ENCODE measurements at regions not wholly inside any gene's neighbourhood (a gene's known extent, or its start where the extent isn't known, plus 50 kb on each side); places are given as distances from the start of the nearest gene placed in this dataset.
"Not testable (repeated sequence)": the region's sequence is repeated elsewhere in the genome, so short reads cannot be mapped to it uniquely, and the experiment has no call there.

DNA sequence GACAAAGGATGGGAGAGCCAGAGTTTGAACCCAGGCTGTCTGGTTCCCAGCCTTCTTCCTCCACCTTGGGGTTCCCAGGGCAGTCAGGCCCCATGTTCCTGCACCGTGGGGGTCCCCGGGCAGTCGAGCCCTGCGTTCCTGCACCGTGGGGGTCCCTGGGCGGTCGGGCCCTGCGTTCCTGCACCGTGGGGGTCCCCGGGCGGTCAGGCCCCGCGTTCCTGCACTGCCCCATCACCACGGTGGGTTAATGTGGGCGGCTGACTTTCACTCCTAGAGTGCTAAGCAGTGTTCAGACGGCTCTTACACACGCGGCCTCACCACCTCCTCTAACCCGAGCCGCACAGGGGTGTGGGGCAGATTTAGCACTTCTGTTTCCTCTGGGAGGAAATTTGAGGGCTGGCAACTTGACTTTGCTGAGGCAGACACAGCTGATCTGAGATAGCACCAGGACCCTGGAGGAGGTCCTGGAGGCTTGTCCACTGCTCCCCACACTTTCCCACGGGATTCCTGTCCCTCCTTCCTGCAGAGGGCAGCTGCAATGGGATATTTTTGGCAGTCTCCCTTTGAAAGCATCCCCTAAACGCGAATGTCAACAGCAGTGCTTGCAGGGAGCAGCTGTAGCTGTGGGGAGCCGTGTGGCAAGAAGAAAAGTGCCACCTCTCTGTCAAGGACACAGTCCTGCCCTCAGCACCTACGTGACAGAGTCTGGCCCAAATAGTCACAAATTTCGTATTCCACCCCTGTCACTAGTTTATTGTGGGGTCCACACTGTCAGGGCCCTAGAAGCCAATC lies 239.4 kb downstream of the TEX29 start:
- no peak for DNase-seq

DNA sequence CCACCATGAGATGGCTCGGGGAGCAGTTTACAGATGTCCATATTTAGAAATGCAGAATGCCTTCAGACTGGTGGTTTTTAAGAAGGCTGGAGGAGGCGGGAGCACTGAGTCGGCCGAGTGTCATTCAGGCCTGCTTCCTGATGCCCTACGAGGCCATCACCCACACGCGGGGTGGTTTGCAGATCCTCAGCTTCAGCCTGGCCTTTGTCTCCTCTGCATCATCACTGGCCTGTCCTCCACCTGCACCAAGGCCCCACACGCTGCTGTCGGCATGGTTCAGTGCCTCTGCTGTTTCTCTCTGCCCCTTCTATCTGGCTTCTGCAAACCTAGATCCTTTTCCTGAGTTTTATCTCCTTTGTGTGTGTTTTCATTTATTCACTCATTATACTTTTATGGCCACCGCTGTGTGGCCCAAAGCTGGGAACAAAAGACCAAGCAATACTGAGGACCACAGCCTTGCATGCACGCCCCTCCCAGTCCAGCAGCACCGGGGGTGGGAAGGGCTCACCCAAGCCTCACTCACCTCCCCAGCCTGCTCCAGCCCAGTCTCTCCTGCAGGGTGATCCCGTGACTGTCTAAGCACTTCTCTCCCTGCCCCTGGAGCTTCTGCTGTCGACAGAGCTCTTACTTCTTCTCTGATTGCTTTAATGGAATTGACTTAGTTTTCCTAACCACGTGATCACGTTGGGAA lies 240.8 kb downstream of the TEX29 start:
- no peak for DNase-seq

DNA sequence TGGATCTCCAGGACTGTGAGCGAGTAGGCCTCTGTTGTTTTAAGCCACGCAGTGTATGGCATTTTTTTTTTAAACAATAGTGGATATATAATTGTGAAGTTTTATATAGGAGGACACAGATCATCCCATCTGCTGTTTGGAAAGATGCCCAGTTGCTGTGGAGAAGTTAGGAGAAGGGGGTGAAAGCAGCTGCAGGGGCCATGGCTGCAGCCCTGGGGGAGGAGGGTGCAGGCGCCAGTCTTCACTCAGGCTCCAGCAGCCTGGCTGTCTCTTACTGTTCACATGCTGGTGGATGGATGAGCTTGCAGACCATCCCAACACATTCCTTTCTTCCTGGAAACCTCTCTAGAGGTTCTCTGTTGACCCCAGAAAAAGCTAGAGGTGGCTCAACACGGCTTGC lies 242.3 kb downstream of the TEX29 start:
- no peak for DNase-seq

DNA sequence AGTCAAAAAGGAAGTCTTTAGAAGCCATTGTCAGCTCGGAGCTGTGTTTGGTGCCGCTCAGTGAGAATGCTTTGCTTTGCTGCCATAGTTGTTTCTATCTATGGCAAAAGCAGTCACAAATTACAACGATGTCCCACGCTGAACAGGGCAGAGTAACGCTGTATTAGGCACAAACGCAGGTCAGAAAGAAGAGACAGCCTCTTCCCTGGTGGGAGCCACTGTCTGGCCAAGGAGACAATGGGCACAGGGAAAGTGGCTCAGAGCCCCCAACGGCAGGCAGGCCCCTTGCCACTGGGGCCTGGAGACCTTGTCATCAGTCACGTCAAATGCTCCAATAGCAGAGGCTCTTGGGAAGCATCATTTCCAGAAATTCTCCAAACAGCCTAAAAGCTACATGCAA lies 244.2 kb downstream of the TEX29 start:
- DNase-seq = no peak

DNA sequence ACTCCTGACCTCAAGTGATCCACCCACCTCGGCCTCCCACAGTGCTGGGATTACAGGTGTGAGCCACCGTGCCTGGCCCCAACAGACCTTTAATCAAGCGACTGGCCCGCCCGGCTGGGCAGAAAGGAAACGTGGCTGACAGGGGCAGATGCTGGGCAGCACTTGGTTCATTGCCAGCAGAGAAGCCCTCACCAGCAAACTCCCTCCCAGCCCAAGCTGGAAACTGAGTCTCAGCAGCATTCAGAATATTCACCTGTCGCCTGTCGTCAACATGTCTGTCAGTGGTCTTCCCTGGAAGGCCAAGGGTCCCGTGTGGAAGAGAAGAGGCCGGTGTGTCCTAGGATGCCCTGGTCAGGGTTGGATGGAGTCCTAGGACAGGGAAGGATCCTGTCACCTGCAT lies 245.0 kb downstream of the TEX29 start:
- DNase-seq = no peak

DNA sequence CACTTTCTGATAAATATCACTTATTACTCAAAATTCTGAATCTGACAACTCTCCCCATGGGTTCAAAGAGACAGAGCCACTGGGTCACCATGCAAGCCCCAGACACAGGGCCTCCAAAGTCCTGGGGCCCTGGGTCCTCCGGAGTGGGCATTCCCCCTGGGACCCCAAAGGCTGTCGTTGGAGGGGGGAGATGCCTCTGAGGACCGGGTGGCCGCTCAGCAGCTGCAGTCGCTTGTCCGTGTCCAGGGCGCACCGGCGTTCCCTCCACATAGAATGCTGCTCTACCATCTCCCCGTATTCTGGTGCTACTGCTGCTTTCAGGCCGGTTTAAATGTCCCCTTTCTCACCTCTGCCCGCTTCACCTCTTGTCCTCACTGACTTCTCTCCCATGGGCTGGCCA lies 246.1 kb downstream of the TEX29 start:
- no peak for DNase-seq

DNA sequence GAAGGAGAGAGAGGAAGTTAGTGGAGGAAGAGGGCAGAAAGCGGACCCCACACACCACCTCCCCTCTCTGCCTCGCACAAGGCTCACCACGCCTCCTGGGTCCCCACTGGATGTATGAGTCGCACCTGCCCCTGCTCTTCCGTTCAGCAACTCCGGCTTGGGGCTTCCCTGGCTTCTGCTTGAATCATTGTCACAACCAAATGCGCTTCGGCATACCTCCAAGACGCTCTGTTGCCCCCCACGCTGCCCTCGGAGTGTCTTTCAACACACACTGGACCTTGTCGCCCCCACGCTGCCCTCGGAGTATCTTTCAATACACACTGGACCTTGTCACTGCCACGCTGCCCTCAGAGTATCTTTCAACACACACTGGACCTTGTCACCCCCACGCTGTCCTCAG lies 247.2 kb downstream of the TEX29 start:
- DNase-seq = no peak

DNA sequence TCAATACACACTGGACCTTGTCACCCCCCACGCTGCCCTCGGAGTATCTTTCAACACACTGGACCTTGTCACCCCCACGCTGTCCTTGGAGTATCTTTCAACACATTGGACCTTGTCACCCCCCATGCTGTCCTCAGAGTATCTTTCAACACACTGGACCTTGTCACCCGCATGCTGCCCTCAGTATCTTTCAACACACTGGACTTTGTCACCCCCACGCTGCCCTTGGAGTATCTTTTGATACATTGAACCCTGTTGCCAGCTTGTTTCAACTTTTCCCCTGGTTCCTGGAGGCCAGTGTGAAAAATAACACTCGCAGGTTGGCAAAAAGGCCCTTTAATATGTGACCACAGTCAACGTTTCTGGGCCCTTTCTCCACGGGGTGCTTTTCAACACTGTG lies 247.8 kb downstream of the TEX29 start:
- DNase-seq = no peak

DNA sequence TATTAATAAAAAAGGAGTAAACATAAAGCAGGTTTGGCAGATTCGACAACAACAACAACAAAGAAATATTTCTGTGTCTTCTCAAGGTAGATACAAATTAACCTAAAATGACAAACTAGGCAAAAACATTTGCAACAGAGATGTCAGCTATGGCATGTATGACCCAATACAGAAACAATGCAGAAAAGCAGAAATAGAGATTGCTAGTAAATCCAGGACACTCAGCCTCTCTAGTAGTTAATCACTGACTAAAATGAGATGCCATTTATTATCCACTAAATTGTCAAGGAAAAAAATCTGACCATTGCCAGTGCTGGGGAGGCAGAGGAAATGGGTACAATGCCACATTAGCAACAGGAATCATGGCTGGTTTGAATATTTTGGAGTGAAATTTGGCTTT lies 250.5 kb downstream of the TEX29 start:
- no peak for DNase-seq

DNA sequence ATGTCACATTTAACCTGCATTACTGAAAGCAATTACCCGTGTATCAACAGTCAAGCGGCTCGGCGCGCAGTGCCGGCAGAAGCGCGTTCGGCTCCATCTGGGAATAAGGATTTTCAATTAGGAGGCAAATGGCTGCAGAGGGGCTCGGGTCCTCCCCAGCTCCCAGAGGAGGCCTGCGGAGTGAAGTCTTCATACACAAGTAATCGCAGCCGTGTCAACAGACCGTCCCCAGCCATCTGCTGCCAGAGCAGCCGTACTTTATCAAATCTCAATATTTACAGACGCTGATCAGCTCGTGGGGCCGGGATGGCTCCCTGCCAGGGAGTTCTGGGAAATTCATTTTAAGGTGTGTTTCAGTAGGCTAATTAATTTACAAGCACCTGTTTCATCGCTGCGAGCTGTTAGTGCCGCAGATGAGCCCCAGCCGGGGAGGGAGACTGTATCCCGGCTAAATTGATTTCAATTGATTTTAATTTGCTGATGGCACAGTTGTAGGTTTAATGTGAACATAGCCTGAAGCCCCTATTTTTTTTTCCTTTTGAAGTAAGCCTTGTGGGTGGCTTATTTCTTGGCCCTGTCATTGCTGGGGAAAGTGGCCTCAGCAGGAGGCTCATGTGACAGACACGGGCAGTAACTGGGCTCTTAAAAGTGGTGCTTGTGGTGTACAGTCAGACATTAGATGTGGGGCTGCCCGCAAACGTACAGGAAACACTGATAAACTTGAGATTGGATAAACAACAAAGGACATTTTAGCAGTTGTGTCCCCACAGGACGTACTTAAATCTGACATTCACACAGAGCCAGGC lies 252.7 kb downstream of the TEX29 start:
- no peak for DNase-seq

DNA sequence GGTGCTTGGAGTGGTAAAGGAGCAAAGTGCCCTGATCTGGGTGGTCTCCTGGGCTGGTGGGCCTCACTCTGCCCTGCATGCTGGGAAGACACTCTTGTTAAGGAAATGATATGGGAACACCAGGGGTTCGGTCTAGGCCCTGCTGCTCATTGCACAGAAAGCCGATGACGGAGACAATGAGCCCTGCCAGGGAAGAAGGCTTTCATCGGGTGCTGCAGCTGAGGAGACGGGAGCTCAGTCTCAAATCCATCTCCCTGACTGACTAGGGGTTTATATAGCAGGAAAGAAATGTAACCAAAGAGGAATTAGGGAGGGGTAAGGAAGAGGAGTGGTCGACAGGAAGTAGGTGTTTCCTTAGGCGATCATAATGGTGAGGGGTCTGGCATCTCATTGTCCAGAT lies 253.4 kb downstream of the TEX29 start:
- DNase-seq = no peak

DNA sequence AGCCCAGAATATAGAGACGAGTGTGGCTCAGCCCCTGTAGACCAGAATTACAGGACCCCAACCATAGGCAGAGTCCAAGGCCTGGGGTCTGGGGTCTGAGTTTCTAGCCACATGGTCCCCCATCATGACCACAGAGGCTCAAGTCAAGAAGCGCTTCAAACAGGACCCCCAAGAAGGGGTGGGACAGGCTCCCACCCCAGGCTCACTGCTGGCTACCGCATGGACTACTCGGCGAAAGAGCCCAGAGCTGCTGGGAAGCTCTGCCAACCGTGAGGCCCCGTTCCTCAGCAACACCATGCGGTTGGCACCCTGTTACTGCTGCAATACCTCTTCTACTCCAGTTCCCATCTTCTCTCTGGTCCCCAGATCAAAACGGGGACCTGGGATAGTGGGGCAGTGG lies 254.8 kb downstream of the TEX29 start:
- no peak for DNase-seq

DNA sequence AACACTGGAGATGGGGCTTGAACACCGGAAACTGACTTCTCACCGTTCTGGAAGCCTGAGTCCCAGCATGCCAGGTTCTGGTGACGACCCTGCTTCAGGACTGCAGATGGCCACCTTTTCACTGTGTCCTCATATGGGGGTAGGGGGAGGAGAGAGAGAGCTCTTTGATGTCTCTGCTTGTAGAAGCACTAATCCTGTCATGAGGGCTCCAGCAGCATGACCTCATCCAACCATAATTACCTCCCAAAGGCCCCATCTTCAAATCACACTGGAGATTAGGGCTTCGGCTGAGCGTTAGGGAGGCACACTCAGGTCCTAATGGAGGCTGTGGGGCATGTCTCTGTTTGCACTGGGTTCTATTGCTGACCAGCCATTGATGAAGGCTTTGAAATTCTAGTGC lies 255.3 kb downstream of the TEX29 start:
- no peak for DNase-seq

DNA sequence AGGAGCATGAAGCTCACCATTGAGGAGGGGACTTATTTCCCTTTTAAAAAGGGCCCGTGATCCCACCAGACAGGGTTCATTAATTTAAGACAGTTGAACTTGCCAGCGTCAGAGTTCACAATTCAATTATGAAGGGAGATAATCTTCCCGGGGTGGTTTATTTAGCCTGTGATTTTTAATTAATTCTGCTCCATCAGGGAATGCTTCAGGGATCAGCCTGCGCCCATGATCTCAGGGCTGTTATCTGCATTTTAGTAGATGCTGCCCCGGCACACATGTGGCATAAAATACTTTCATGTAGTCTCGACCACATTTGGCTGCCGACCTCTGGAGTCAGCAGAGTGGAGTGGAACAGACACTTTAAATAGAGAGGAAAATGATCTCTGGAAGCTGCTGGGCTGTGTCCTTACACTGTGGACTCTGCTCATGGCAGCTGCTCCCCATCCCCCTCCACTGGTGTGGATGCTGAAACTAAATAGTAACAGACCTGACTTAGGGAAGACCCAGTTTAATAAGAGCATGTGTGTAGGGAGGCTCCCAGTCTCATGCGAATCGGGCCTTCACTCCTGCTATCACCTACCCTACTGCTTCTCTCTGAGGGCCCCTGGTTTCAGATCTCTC lies 256.9 kb downstream of the TEX29 start:
- no peak for DNase-seq

DNA sequence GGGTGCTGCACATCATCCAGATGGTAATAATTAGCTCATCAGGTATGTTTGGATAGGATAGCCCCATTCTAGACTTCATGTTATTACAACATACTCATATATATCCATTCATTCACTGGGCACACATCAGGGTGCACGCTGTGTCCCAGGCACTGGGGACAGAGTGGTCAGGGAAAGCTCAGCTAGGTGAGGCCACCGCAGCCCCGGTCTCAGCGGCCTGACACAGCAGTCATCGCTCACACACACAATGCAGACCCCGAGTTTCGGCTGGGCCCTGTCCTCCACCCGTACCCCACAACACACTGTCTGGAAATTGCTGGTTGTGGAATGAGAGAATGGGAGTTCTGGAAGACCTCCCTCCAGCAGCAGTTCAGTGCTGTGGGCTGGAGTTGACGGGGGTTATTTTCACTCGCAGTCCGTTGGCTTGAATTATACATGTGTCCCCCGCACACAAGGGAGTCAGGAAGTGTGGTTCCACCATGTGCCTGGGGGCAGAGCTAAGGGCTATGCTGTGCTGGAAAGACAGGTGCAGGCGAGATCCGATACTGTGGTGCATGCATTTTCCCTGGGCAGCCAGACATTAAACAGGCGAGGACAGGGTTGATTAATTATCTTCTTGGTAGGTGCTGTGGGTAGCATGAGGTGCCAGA lies 257.6 kb downstream of the TEX29 start:
- DNase-seq = no peak

DNA sequence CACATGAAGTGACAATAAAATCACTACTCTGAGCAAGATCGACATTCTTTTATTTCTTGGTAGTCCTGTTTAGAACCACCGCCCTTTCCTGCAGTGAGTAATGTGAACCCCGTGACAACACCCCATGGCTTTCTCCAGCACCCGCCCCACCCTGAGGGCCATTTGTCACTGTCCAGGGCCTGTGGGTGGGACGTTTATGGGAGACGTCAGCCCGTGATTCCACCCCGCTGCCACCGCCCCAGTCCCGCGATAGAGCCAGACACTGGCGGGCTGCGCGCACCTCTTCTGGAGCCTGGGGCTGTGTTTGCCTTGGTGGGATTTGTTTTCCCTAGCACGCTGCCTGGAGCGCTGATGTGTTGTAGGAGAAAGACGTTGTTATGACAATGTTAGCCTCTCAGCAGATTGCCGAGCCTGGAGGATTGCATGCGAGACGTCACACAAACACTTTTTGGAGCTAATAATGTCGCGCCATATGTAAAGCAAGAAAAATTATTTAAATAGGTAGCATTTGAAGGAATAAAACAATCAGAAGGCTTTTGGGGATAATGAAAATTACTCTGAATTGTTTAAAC lies 263.7 kb downstream of the TEX29 start:
- no peak for DNase-seq

DNA sequence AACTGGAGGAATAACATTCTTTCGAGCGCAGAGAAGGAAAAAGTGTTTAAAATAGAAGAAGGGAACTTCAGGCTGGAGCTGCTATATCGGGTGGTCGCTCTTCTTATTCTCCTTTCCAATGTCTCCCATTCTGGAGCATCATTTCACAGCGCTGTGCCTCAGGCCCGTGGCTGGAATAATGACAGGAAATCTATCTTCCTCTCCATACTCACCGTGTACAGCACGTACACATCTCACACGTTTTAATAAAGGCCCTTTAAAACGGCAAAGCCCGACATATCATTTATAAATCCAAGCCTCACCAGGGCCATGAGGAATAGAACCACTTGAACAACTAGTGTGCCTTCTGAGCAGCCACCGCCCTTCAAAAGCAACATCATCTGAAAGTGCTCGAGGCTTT lies 264.4 kb downstream of the TEX29 start:
- no peak for DNase-seq

DNA sequence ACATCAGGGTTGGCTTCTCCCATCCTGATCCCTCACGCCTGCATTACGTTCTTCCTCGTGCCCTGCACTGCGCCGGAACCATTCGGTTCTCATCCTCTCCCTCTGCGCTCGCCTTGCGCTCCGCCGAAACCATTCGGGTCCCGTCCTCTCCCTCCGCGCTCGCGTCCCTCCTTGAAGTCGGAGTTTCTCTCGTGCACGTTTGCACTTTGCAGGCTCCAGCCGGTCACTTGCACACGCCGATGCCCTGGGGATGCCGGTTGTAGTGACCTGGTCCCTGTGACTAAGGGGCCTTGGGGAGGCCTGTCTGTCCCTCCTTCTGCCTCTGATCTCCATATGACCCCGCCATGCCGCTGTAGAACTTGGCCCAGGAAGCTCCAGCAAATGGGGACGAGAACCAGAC lies 265.8 kb downstream of the TEX29 start:
- DNase-seq = no peak

DNA sequence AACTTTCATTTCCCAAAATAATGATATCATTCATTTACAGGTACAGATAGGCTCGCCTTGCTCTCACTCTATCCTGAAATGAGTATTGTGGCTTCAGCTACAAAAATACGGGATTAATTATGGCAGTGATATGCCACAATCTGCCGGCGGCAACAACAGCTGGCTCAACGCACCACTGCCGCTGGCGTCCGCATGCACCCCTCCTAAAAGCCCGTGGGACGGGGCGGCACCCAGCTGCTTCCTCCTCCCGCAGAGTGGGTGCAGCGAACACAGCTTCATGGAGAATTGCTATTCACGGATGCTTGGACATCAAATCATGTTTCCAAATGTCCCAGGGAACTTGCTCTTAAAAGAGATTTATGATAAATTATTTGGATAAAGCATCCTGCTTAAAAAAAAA lies 266.8 kb downstream of the TEX29 start:
- no peak for DNase-seq

DNA sequence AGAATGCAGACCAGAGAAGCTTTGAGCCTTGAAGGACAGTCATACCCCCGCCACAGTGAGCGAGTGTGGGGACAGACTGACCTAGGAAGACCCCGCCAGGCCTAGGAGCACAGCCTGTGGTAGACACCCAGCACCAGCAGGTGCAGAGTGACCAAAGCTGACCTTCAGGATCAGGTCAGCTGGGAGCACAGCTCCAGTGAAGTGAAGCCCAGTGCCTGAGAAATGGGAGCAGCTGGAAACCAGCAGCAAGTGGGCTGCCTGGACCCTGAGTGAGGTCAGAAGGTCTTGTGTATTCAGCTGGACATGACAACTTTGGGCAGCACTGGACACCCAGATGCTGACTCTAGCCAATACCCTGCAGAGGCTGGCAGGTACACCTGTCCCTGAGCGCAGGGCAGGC lies 268.9 kb downstream of the TEX29 start:
- no peak for DNase-seq

DNA sequence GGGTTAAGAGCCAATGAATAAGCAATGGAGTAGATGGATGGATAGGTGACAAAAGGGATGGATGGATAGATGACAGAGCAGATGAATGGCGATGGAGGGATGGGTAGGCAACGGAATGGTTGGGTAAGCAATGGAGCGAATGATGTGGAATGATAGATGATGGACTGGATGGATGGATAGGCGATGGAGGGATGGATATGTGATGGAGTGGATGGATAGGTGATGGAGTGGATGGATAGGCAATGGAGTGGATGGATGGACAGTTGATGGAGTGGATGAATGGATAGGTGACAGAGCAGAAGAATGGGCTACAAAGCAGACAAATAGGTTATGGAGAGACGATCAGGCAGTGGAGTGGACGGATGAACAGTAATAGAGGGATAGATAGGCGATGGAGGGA lies 269.6 kb downstream of the TEX29 start:
- no peak for DNase-seq

DNA sequence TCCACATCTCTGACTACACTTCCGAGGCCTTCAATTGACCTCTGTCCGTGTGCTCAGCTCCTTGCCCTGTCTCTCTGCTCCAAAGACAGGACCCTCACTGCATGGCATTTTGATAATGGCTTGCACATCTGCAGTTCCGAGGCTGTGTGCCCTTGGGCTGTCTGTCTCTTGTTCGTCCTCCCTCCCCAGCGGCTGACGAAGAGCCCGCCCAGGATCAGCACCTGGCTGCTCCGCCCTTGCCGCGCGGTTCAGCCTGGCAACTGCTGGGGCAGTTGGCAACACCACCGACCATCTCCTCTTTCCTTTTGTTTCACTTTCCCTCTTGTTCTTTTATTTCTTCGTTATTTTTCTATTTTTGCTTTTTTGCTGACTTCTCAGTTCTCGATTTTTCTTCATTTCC lies 270.4 kb downstream of the TEX29 start:
- DNase-seq = no peak

DNA sequence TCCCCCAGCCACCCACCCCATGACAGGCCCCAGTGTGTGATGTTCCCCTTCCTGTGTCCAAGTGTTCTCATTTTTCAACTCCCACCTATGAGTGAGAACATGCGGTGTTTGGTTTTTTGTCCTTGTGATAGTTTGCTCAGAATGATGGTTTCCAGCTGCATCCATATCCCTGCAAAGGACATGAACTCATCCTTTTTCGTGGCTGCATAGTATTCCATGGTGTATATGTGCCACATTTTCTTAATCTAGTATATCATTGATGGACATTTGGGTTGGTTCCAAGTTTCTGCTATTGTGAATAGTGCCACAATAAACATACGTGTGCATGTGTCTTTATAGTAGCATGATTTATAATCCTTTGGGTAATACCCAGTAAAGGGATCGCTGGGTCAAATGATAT lies 273.0 kb downstream of the TEX29 start:
- DNase-seq = not testable (repeated sequence)
